Loucy (cell line): ENCODE measurements at regions not wholly inside any gene's neighbourhood (a gene's known extent, or its start where the extent isn't known, plus 50 kb on each side); places are given as distances from the start of the nearest gene placed in this dataset.
"Not testable (repeated sequence)": the region's sequence is repeated elsewhere in the genome, so short reads cannot be mapped to it uniquely, and the experiment has no call there.

ENCODE experiments used
- H2AFZ ChIP-seq: fragments of 200-600 bp; sonication (generic); 2 replicates; pipeline ENCODE4 v1.6.0; 2016; ENCODE audit warnings: antibody characterized with exemption, mild to moderate bottlenecking, low read length, moderate library complexity
- H3F3A ChIP-seq: fragments of 200-600 bp; 2 replicates; pipeline ENCODE4 v1.6.0; 2016; ENCODE audit warnings: antibody characterized with exemption, low read depth, mild to moderate bottlenecking
- H3K27me3 ChIP-seq: fragments of 200-600 bp; sonication (generic); 2 replicates; pipeline ENCODE4 v1.6.1; 2014; ENCODE audit warnings: low read length, mild to moderate bottlenecking; ENCODE audit not compliant: insufficient read depth, poor library complexity, severe bottlenecking
- H3K36me3 ChIP-seq: fragments of 200-600 bp; sonication (generic); 2 replicates; pipeline ENCODE4 v1.6.1; 2016; ENCODE audit warnings: low read length; ENCODE audit not compliant: insufficient read depth
- H3K4me1 ChIP-seq: fragments of 200-600 bp; sonication (generic); 2 replicates; pipeline ENCODE4 v1.5.1; 2014; ENCODE audit warnings: low read length, mild to moderate bottlenecking; ENCODE audit not compliant: insufficient read depth, poor library complexity, severe bottlenecking
- H3K4me2 ChIP-seq: fragments of 200-600 bp; sonication (generic); 2 replicates; pipeline ENCODE4 v1.6.0; 2014; ENCODE audit warnings: antibody characterized with exemption, low read length, low read depth, mild to moderate bottlenecking; ENCODE audit not compliant: poor library complexity, severe bottlenecking
- H3K4me3 ChIP-seq: fragments of 200-600 bp; sonication (generic); 2 replicates; pipeline ENCODE4 v1.5.1; 2014; ENCODE audit warnings: low read length, mild to moderate bottlenecking, mixed read lengths; ENCODE audit not compliant: poor library complexity, severe bottlenecking
- H3K79me2 ChIP-seq: fragments of 200-600 bp; sonication (generic); 2 replicates; pipeline ENCODE4 v1.6.1; 2014; ENCODE audit warnings: low read length; ENCODE audit not compliant: insufficient read depth
- H3K9ac ChIP-seq: fragments of 200-600 bp; sonication (generic); 2 replicates; pipeline ENCODE4 v1.6.0; 2014; ENCODE audit warnings: mild to moderate bottlenecking, low read depth, low read length, moderate library complexity; ENCODE audit not compliant: poor library complexity, severe bottlenecking
- H3K9me2 ChIP-seq: fragments of 200-600 bp; sonication (generic); replicated peaks from 2 replicates; pipeline ENCODE4 v1.6.1; 2016; ENCODE audit warnings: low read depth, low read length, mixed read lengths
- H3K9me3 ChIP-seq: fragments of 200-600 bp; sonication (generic); 2 replicates; pipeline ENCODE4 v1.6.1; 2014; ENCODE audit warnings: mild to moderate bottlenecking, antibody characterized with exemption, low read length, low read depth; ENCODE audit not compliant: insufficient read depth
- H4K20me1 ChIP-seq: fragments of 200-600 bp; sonication (generic); 2 replicates; pipeline ENCODE4 v1.6.0; 2014; ENCODE audit warnings: antibody characterized with exemption, low read length, mild to moderate bottlenecking; ENCODE audit not compliant: insufficient read depth, poor library complexity, severe bottlenecking
- EZH2phosphoT487 ChIP-seq: fragments of 200-600 bp; IDR thresholded peaks from 2 replicates; pipeline ENCODE4 v1.6.1; 2018; ENCODE audit warnings: antibody characterized with exemption, mild to moderate bottlenecking, moderate library complexity, borderline replicate concordance
- TF ChIP-seq, protein P1 (sequence below): fragments of 200-600 bp; sonication (generic); conservative IDR thresholded peaks from 2 replicates; pipeline ENCODE4 v1.5.1; 2014; ENCODE audit warnings: mild to moderate bottlenecking, antibody characterized with exemption, low read length

DNA sequence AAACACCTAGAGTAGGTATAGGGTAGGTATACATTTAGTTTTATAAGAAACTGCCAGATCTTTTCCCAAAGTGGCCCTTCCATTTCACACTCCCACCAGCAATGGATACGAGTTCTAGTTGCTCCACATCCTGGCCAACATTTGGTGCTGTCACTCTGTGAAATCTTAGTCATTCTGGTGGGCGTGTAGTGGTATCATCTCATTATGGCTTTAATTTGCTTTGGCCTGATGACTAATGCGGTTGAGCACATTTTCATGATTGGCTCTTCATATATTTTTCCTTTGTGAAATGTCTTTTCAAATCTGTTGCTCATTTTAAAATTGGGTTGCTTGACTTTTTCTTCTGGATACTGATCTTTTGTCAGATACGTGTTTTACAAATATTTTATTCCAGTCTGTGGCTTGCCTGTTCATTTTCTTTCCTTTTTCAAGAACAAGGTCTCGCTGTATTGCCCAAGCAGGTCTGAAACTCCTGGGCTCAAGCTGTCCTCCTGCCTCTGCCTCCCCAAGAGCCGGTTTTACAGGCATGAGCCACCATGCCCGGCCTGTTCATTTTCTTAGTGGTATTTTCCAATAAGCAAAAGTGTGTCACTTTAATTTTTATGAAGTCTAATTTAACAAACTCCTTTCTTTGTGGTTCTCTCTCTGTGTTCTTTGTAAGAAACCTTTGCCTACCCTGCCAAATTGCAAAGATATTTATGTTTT is 192.4 kb downstream of the SEC14L1 start:
- Histone ChIP-seq H3K9me2 (no peaks in the 10 kb centered on the region), H2AFZ (no peak overlapping the region), H3K9me3 (peaks cover 17% of the 10 kb centered on the region), H3K9ac (no peak overlapping the region), H3K79me2 (peaks cover 7% of the 10 kb centered on the region; the same call in 1 of the 2 replicates), H3K27me3 (no peaks in the 10 kb centered on the region), H3F3A (peaks cover 4% of the 10 kb centered on the region; the same call in 1 of the 2 replicates), H3K4me1 (peaks cover 25% of the 10 kb centered on the region), H3K36me3 (no peaks in the 10 kb centered on the region), H4K20me1 (no peaks in the 10 kb centered on the region), H3K4me3 (peak overlapping the region; percentile 70), H3K4me2 (peak overlapping the region; percentile 84)
- TF ChIP-seq EZH2phosphoT487: no peak
- TF ChIP-seq, protein P1, sequence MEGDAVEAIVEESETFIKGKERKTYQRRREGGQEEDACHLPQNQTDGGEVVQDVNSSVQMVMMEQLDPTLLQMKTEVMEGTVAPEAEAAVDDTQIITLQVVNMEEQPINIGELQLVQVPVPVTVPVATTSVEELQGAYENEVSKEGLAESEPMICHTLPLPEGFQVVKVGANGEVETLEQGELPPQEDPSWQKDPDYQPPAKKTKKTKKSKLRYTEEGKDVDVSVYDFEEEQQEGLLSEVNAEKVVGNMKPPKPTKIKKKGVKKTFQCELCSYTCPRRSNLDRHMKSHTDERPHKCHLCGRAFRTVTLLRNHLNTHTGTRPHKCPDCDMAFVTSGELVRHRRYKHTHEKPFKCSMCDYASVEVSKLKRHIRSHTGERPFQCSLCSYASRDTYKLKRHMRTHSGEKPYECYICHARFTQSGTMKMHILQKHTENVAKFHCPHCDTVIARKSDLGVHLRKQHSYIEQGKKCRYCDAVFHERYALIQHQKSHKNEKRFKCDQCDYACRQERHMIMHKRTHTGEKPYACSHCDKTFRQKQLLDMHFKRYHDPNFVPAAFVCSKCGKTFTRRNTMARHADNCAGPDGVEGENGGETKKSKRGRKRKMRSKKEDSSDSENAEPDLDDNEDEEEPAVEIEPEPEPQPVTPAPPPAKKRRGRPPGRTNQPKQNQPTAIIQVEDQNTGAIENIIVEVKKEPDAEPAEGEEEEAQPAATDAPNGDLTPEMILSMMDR: no peak

DNA sequence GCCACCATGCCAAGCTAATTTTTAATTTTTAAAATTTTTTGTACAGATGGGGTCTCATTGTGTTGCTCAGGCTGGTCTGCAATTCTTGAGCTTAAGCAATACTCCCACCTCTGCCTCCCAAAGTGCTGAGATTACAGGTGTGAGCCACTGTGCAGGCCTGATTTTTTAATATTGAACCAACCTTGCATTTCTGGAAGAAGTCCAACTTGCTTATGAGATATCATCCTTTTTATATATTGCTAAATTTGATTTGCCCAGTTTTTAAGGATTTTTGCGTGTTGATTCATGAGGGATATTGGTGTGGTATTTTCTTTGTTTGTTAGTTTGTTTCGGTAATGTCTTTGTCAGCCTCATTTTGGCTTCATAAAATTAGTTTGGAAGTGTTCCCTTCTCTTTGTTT is 196.4 kb downstream of the SEC14L1 start:
- Histone ChIP-seq H2AFZ (no peak overlapping the region), H3K9ac (no peak overlapping the region), H3K4me3 (no peak overlapping the region), H3K79me2 (peaks cover 14% of the 10 kb centered on the region; the same call in 1 of the 2 replicates), H3K36me3 (no peaks in the 10 kb centered on the region), H4K20me1 (no peaks in the 10 kb centered on the region), H3K27me3 (no peaks in the 10 kb centered on the region), H3K9me3 (peaks cover 17% of the 10 kb centered on the region), H3K4me2 (no peak overlapping the region), H3K4me1 (peaks cover 44% of the 10 kb centered on the region), H3F3A (peaks cover 4% of the 10 kb centered on the region; the same call in 1 of the 2 replicates), H3K9me2 (no peaks in the 10 kb centered on the region)
- TF ChIP-seq EZH2phosphoT487: no peak
- TF ChIP-seq, protein P1: no peak

GRCh38 chr17:77341069-77341541 is 200.3 kb downstream of the SEC14L1 start:
- H3K9me2 ChIP-seq: no peaks in the 10 kb centered on the region
- peak overlapping the region; percentile 45 for H3K4me2 ChIP-seq
- H3K9ac ChIP-seq: peak overlapping the region; percentile 56
- H3F3A ChIP-seq: peaks cover 6% of the 10 kb centered on the region; the same call in 1 of the 2 replicates
- H3K4me3 ChIP-seq: peak overlapping the region; percentile 34
- H3K79me2 ChIP-seq: peaks cover 40% of the 10 kb centered on the region
- no peaks in the 10 kb centered on the region for H4K20me1 ChIP-seq
- H3K4me1 ChIP-seq: peaks cover 60% of the 10 kb centered on the region
- no peak overlapping the region for H2AFZ ChIP-seq
- peaks cover 15% of the 10 kb centered on the region for H3K9me3 ChIP-seq
- H3K36me3 ChIP-seq: no peaks in the 10 kb centered on the region
- no peaks in the 10 kb centered on the region for H3K27me3 ChIP-seq
- TF ChIP-seq EZH2phosphoT487: no peak
- TF ChIP-seq, protein P1: no peak

DNA sequence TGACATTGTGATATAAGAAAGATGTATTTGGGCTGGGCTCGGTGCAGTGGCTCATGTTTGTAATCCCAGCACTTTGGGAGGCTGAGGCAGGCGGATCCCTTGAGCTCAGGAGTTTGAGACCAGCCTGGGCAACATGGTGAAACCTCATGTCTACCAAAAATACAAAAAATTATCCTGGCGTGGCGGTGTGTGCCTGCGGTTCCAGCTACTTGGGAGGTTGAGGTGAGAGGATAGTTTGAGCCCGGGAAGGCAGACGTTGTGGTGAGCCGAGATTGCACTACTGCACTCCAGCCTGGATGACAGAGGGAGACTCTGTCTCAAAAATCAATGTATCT is 201.9 kb downstream of the SEC14L1 start:
- H3K9me2 ChIP-seq, H3K9me3 ChIP-seq, H4K20me1 ChIP-seq, H2AFZ ChIP-seq, H3K27me3 ChIP-seq, H3K36me3 ChIP-seq, H3F3A ChIP-seq: not testable (repeated sequence)
- Histone ChIP-seq H3K4me2 (peak overlapping the region; percentile 86), H3K4me1 (peaks cover 64% of the 10 kb centered on the region), H3K9ac (peak overlapping the region; percentile 70), H3K4me3 (peak overlapping the region; percentile 74), H3K79me2 (peaks cover 46% of the 10 kb centered on the region)
